ENCODE measurements at regions not wholly inside any gene's neighbourhood (a gene's known extent, or its start where the extent isn't known, plus 50 kb on each side); places are given as distances from the start of the nearest gene placed in this dataset.

DNA sequence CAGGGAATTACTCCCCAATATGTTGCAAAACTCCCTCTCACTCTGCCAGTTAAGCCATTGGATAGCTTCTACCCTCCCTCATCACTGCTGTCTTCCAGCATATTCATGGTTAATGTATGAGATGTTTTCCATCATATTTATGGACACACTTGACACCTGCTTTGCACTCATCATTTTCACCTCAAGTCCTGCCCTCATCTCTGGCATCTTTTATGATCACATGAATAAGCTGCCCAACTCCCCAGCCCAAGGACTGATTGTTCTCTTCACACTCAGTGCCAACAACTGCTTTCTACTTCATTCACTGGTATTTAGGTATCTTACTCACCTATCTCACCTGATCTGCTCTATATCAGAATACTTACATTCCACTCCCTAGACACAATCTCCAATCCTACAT is 131.1 kb upstream of the TTC29 start:
- Histone ChIP-seq H3K4me1 (ENCODE audit: low read length) (no peaks in the 10 kb centered on the region), H3K27me3 (ENCODE audit: low read depth, low read length) (peaks cover 4% of the 10 kb centered on the region; the same call in 1 of the 2 replicates)

DNA sequence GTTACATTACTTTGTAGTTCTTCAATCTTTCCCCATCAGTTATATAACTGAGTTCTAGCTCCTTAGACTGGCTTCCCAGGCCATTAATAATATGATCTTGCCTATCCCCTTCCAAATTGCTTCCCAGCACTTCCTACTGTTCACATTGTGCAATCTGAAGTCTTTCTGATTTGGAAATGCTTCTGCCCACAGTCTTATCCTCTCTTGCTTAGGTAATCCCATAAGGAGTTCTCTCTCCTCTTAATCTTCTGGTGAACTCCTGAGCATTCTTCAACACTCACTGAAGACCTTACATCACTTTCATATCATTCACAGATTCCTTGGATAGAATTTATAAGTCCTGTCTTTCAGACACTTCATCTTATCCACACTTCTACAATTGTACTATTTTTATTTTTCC is 132.7 kb upstream of the TTC29 start:
- no peak overlapping the region for H3K9ac ChIP-seq (ENCODE audit: low read length)
- no peak overlapping the region for H3K27ac ChIP-seq (ENCODE audit: low read length)
- H3K4me1 ChIP-seq (ENCODE audit: low read length) = no peaks in the 10 kb centered on the region
- no peak overlapping the region for H3K4me2 ChIP-seq (ENCODE audit: low read length)
- no peaks in the 10 kb centered on the region for H3K79me2 ChIP-seq (ENCODE audit: low read length)
- TF ChIP-seq CTCF (IDR thresholded peaks at IDR 0.05; ENCODE audit: low read depth, low read length) (no peak), EZH2phosphoT487 (IDR thresholded peaks at IDR 0.05; ENCODE audit: low read depth) (no peak)
- peaks cover 4% of the 10 kb centered on the region; the same call in 1 of the 2 replicates for H3K27me3 ChIP-seq (ENCODE audit: low read depth, low read length)
- no peaks in the 10 kb centered on the region for H4K20me1 ChIP-seq (ENCODE audit: insufficient read depth, low read length)
- no peak overlapping the region for H2AFZ ChIP-seq (ENCODE audit: low read depth, low read length)
- no peaks in the 10 kb centered on the region for H3K9me3 ChIP-seq (ENCODE audit: insufficient read depth, low read length)
- H3K36me3 ChIP-seq (replicated peaks; ENCODE audit: low read depth, low read length) = no peaks in the 10 kb centered on the region
- no peak overlapping the region for H3K4me3 ChIP-seq (ENCODE audit: low read length)

More for the DNA sequence above, 131.1 kb upstream of the TTC29 start:
- H3K27ac ChIP-seq (ENCODE audit: low read length) = no peak overlapping the region
- TF ChIP-seq CTCF (IDR thresholded peaks at IDR 0.05; ENCODE audit: low read depth, low read length) = no peak
- H3K4me3 ChIP-seq (ENCODE audit: low read length) = no peak overlapping the region
- no peaks in the 10 kb centered on the region for H3K36me3 ChIP-seq (replicated peaks; ENCODE audit: low read depth, low read length)
- H3K79me2 ChIP-seq (ENCODE audit: low read length) = no peaks in the 10 kb centered on the region
- no peak overlapping the region for H3K4me2 ChIP-seq (ENCODE audit: low read length)
- H4K20me1 ChIP-seq (ENCODE audit: insufficient read depth, low read length) = no peaks in the 10 kb centered on the region
- no peak overlapping the region for H2AFZ ChIP-seq (ENCODE audit: low read depth, low read length)
- peaks cover 10% of the 10 kb centered on the region; the same call in 1 of the 2 replicates for H3K9me3 ChIP-seq (ENCODE audit: insufficient read depth, low read length)
- no peak overlapping the region for H3K9ac ChIP-seq (ENCODE audit: low read length)

DNA sequence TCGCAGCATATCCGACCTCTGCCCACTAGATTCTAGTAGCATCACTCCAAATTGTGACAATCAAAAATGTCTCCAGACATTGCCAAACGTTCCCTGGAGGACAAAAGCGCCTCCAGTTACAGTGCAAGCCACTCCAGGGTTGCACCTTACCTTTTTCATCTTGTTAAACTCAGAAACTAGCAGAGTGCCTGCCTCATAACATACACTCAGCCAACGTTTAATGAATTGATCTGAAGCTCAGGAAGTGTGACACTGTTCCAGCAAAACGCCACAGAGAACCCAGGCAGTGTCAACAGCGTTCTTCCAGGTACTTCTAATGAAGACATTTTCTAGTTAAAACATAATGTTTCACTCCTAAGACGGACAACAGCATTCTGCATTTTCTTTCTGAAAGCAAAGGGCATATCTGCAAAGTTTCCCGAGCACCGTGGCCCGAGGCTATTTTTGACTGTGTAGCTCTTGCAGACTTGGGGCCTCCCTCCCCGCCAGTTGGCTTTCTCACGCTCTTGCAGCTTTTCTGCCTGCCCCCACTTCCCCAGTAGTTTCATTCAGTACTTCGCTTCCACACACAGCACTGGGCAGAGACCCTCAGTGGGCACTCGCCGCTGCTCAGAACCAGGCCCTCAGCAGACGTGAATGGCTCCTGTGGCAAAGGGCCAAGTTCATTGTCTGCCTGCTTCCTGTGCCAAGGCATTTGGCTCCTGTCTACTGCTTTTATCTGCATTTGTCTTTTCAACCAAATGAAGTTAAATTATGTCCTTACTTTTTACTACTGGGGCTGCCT is 133.4 kb upstream of the TTC29 start:
- Histone ChIP-seq H3K9me3 (ENCODE audit: insufficient read depth, low read length) (no peaks in the 10 kb centered on the region), H3K36me3 (replicated peaks; ENCODE audit: low read depth, low read length) (no peaks in the 10 kb centered on the region), H3K4me3 (ENCODE audit: low read length) (no peak overlapping the region), H3K27me3 (ENCODE audit: low read depth, low read length) (peaks cover 4% of the 10 kb centered on the region; the same call in 1 of the 2 replicates), H4K20me1 (ENCODE audit: insufficient read depth, low read length) (no peaks in the 10 kb centered on the region), H3K79me2 (ENCODE audit: low read length) (no peaks in the 10 kb centered on the region), H3K4me1 (ENCODE audit: low read length) (no peaks in the 10 kb centered on the region), H3K9ac (ENCODE audit: low read length) (no peak overlapping the region), H3K27ac (ENCODE audit: low read length) (no peak overlapping the region), H3K4me2 (ENCODE audit: low read length) (no peak overlapping the region), H2AFZ (ENCODE audit: low read depth, low read length) (no peak overlapping the region)
- TF ChIP-seq CTCF (IDR thresholded peaks at IDR 0.05; ENCODE audit: low read depth, low read length) (no peak), EZH2phosphoT487 (IDR thresholded peaks at IDR 0.05; ENCODE audit: low read depth) (no peak)

GRCh38 chr4:147084861-147085260 is 139.2 kb upstream of the TTC29 start:
- Histone ChIP-seq H2AFZ (ENCODE audit: low read depth, low read length) (no peak overlapping the region), H3K9me3 (ENCODE audit: insufficient read depth, low read length) (no peaks in the 10 kb centered on the region), H3K9ac (ENCODE audit: low read length) (no peak overlapping the region), H4K20me1 (ENCODE audit: insufficient read depth, low read length) (no peaks in the 10 kb centered on the region), H3K79me2 (ENCODE audit: low read length) (no peaks in the 10 kb centered on the region), H3K27me3 (ENCODE audit: low read depth, low read length) (peaks cover 15% of the 10 kb centered on the region; the same call in 1 of the 2 replicates), H3K36me3 (replicated peaks; ENCODE audit: low read depth, low read length) (no peaks in the 10 kb centered on the region), H3K4me2 (ENCODE audit: low read length) (no peak overlapping the region), H3K4me3 (ENCODE audit: low read length) (no peak overlapping the region), H3K4me1 (ENCODE audit: low read length) (peaks cover 4% of the 10 kb centered on the region; the same call in 1 of the 2 replicates), H3K27ac (ENCODE audit: low read length) (no peak overlapping the region)
- TF ChIP-seq CTCF (IDR thresholded peaks at IDR 0.05; ENCODE audit: low read depth, low read length) = no peak
- TF ChIP-seq EZH2phosphoT487 (IDR thresholded peaks at IDR 0.05; ENCODE audit: low read depth) = no peak
